Central memory CD4-positive, alpha-beta T cell (primary cell): ENCODE measurements at regions not wholly inside any gene's neighbourhood (a gene's known extent, or its start where the extent isn't known, plus 50 kb on each side); places are given as distances from the start of the nearest gene placed in this dataset.
"Not testable (repeated sequence)": the region's sequence is repeated elsewhere in the genome, so short reads cannot be mapped to it uniquely, and the experiment has no call there.

Experiments
- DNase-seq: peaks from one replicate; pipeline ENCODE4 v3.0.0; 2022

- not testable (repeated sequence) for DNase-seq
Observed at GRCh38 chr4:128437023-128437422, 149.4 kb upstream of the PGRMC2 start.

- not testable (repeated sequence) for DNase-seq
Observed at GRCh38 chr4:128429023-128429613, 141.5 kb upstream of the PGRMC2 start.

- DNase-seq, result no peak
Observed at GRCh38 chr4:128428397-128428796, 140.8 kb upstream of the PGRMC2 start.

GRCh38 chr4:128427832-128428366 lies 140.3 kb upstream of the PGRMC2 start:
- no peak for DNase-seq

- DNase-seq, result no peak
Observed at GRCh38 chr4:128424527-128425497, 137.2 kb upstream of the PGRMC2 start.

DNA sequence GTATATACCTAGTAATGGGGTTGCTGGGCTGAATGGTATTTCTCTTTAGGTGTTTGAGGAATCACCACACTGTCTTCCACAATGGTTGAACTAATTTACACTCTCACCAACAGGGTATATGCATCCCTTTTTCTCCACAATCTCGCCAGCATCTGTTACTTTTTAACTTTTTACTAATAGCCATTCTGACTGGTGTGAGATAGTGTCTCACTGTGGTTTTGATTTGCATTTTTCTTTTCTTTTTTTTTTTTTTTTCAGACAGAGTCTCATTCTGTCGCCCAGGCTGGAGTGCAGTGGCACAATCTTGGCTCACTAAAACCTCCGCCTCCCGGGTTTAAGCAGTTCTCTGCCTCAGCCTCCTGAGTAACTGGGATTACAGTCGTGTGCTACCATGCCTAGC lies 134.7 kb upstream of the PGRMC2 start:
- not testable (repeated sequence) for DNase-seq

GRCh38 chr4:128416921-128417320 lies 129.3 kb upstream of the PGRMC2 start:
- no peak for DNase-seq

GRCh38 chr4:128410037-128410436 lies 122.4 kb upstream of the PGRMC2 start:
- no peak for DNase-seq

DNA sequence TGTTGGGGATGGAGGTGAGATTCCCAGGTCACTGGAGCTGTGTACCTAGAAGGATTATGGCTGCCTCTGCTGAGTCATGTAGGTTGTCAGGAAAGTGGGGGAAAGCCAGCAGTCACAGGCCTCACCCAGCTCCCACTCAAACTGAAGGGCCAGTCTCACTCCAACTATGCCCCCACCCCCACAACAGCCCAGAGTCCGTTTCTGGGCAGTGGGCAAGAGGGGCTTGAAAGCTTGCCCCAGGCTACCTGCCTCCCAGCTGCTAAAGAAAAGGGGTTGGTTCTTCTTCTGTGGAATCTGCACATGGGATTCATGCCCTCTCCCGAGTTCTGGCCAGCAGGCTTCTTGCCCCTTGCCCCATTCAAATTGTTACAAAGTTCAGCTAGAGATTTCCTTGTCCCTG lies 116.0 kb upstream of the PGRMC2 start:
- DNase-seq, result no peak

DNA sequence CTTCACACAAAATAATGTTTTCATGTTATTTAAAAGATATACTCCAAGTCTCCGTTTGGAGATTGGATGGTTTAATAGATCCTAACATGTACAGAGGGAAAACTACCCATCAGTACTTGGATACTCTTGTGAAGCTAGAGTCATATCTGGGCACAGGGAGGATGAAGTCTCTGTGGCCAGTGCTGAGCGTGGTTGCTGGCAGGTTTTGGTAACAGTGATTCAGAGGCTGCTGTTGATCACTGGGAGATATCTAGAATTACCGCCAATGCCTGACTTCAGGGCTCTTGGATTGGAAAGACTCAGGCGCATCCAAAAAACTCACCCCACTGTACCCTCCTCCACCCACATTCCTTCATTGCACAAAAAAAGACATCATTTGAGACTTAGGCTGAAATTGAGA lies 107.2 kb upstream of the PGRMC2 start:
- DNase-seq, result no peak

DNA sequence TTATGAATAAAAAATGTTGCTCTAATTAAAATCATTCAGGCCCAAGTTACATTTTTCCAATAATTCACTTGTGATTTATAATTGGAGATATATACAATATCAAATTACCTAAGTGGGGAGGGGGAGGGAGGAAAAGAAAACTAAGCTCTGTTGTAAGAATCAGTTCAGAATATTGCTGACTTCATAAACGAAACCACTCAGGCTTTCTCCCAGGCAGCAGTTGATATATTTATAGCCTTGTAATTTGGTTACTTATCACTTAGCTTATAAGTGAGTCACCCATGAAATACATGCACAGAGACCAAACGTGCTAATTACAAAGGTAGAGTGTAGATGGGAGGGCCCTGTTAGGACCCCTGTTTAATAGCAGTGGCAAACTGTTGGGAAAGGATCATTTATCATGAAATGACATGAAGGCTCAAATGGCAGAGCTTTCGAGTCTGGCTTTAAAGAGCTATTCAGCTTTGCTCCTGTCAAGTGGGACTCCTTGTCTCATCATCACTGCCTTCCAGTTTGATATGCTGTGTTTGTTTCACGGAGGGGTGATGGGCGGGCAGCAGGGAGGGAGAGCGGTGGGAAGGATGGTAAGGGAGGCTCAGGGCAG lies 105.6 kb upstream of the PGRMC2 start:
- DNase-seq, result no peak

- DNase-seq, result no peak
Observed at GRCh38 chr4:128390475-128390996, 102.9 kb upstream of the PGRMC2 start.

- no peak for DNase-seq
Observed at GRCh38 chr4:128388796-128389195, 101.2 kb upstream of the PGRMC2 start.

DNA sequence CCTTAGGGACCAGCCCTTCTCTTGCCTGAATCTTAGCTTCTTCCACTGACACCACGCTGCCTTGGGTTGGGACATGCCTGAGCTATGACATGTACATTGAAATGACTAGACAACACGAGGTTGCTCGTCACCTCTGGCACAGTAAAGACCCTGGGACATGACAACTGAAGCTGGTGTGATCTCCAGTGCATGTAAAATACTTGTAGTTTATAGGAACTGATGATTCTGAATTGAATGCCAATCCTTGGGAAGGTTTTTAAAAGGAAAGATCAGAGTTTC lies 100.7 kb upstream of the PGRMC2 start:
- DNase-seq, result no peak

GRCh38 chr4:128387600-128388351 lies 100.2 kb upstream of the PGRMC2 start:
- DNase-seq, result no peak

DNA sequence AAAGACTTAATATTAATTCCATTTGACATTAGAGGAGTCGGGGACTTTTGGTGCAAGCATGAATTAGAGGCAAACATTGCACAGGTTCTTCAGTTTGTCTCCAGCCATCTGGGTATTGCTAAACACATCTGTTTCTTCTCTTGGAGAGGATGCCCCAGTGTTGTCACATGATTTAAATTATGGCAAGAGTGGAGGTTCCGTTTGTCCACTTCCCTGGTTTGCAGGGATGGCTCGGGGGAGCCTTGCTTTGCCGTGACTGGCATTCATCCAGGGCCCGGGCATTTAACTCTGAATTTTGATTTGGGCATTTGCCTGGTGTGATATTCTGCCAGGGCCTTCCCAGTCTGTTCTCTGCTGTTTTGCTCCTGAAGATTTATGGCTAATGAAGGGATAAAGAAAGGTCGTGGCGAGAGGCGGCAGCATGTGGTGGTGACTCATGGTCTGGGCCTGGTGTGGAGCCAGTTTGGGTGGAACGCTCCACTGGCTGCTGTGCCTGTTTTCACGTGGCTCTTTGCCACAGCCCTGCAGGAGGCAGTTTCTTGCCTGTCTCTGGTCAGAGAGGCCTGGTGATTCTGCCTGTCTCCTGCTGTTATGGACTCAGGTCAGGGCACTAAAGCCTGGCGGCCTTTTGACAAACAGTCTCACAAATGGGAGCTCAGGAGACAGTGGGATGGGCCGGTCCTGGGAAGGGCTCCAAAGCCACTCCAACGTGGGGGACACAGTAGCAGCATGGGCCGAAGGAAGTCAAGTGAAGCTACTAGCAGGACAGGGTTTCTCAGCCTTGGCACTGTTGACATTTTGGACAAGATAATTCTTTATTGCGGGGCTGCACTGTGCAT lies 99.4 kb upstream of the PGRMC2 start:
- DNase-seq, result no peak

- DNase-seq, result no peak
Observed at GRCh38 chr4:128385683-128386304, 98.2 kb upstream of the PGRMC2 start.

- no peak for DNase-seq
Observed at GRCh38 chr4:128384765-128385598, 97.4 kb upstream of the PGRMC2 start.

DNA sequence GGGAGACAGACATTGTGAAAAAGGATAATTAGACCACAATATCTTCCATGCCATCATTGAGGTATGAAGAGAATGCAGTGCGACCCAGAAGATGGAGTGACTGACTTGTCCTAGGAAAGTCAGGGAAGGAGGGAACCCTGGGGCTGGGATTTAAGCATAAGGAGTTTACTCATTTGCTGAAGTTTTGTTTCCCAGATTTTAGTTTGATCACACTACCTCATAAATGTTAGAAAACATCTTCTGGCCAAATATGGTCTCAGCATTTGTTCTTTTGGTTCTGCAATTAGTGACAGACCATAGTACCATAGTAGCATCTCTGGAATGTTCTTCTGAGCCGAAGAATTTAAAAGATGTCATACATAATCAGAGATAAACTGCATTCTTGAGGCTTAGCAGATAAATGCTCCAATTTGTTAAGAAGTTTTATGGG lies 96.5 kb upstream of the PGRMC2 start:
- no peak for DNase-seq
